HCT116 (cell line): ENCODE measurements at regions not wholly inside any gene's neighbourhood (a gene's known extent, or its start where the extent isn't known, plus 50 kb on each side); places are given as distances from the start of the nearest gene placed in this dataset.

ENCODE experiments used
- ATAC-seq: fragments of 200-7000 bp; cut with Tn5 transposase; 2 replicates; pipeline ENCODE4 v1.9.1; 2020; ENCODE audit warnings: mild to moderate bottlenecking, moderate library complexity
- BruUV-seq: library from RNA; stranded (reverse); fragments of 400-500 nt; replicated peaks from 2 replicates; lab custom pipeline; 2021; lab: Mats Ljungman, UMichigan
- CTCF ChIA-PET: fragments of 300-600 bp; sonication (Branson Sonifier 250); formaldehyde crosslinking; loops from one replicate; lab custom pipeline; 2021; ENCODE audit warnings: antibody characterized with exemption; lab: Charles Lee
- POLR2A ChIA-PET: fragments of 300-600, 350-600 bp; sonication (Branson Sonifier 250); formaldehyde crosslinking; loops from one replicate; lab custom pipeline; 2021; ENCODE audit warnings: antibody characterized with exemption; lab: Charles Lee
- RAD21 ChIA-PET, 2 experiments: fragments of 300-600 bp; sonication (Branson Sonifier 250); formaldehyde crosslinking; loops; one replicate each; lab custom pipeline; 2023; ENCODE audit warnings: low total read pairs in 2 of 2; ENCODE audit not compliant: uncharacterized antibody in 2 of 2, unreplicated experiment in 2 of 2, low non-redundant PET in 1 of 2; lab: Charles Lee
- DNase-seq: peaks from one replicate; pipeline ENCODE4 v3.0.0-alpha.2; 2010; ENCODE audit warnings: low read depth, low spot score
- H2AFZ ChIP-seq: fragments of 200-600 bp; shearing (Covaris generic), sonication (generic); 2 replicates; pipeline ENCODE4 v1.6.1; 2017; ENCODE audit warnings: low read depth, mixed run types, mixed read lengths, antibody characterized with exemption, low read length; ENCODE audit not compliant: poor library complexity, severe bottlenecking
- H3K27ac ChIP-seq: 2 replicates; pipeline ENCODE4 v1.5.1; 2012; ENCODE audit warnings: low read depth, low read length
- H3K27me3 ChIP-seq: fragments of 200-600 bp; sonication (generic); 2 replicates; pipeline ENCODE4 v1.6.1; 2016; ENCODE audit warnings: mixed run types, low read length, mixed read lengths; ENCODE audit not compliant: insufficient read depth
- H3K36me3 ChIP-seq, 2 experiments: fragments of 200-500 bp in 1 of 2; fragments of 200-600 bp in 1 of 2; sonication (Bioruptor generic) in 1 of 2; sonication (generic) in 1 of 2; 2 replicates each; pipeline versions ENCODE4 v1.5.1 to v1.6.1; 2014 to 2016; ENCODE audit warnings: low read length in 2 of 2, inconsistent platforms in 1 of 2, mixed read lengths in 1 of 2, mixed run types in 1 of 2; ENCODE audit not compliant: insufficient read depth in 2 of 2, control insufficient read depth in 1 of 2
- H3K4me1 ChIP-seq, 2 experiments: fragments of 200-600 bp in 1 of 2; sonication (generic) in 1 of 2; 2 replicates each; pipeline versions ENCODE4 v1.5.1 to v1.6.1; 2012 to 2017; ENCODE audit warnings: low read length in 2 of 2, inconsistent platforms in 1 of 2, mild to moderate bottlenecking in 1 of 2, mixed read lengths in 1 of 2, mixed run types in 1 of 2, moderate library complexity in 1 of 2; ENCODE audit not compliant: insufficient read depth in 2 of 2, control insufficient read depth in 1 of 2
- H3K4me2 ChIP-seq: fragments of 200-600 bp; sonication (generic); 2 replicates; pipeline ENCODE4 v1.6.1; 2017; ENCODE audit warnings: mixed run types, low read length, mixed read lengths
- H3K4me3 ChIP-seq, 2 experiments: fragments of 200-600 bp in 1 of 2; sonication (generic) in 1 of 2; replicated peaks in 1 of 2; 2 replicates each; pipeline ENCODE4 v1.5.1; 2011 to 2016; ENCODE audit warnings: low read length in 2 of 2, control low read depth in 1 of 2, low read depth in 1 of 2, mild to moderate bottlenecking in 1 of 2, mixed read lengths in 1 of 2, mixed run types in 1 of 2
- H3K79me2 ChIP-seq: fragments of 200-600 bp; sonication (generic); 2 replicates; pipeline ENCODE4 v1.6.1; 2017; ENCODE audit warnings: mild to moderate bottlenecking, mixed run types, low read length, moderate library complexity, mixed read lengths; ENCODE audit not compliant: insufficient read depth
- H3K9ac ChIP-seq: fragments of 200-600 bp; sonication (generic); 2 replicates; pipeline ENCODE4 v1.6.1; 2016; ENCODE audit warnings: low read length, mixed read lengths
- H3K9me2 ChIP-seq: fragments of 200-600 bp; sonication (generic), shearing (Covaris generic); 2 replicates; pipeline ENCODE4 v1.6.1; 2017; ENCODE audit warnings: mixed run types, mild to moderate bottlenecking, moderate library complexity; ENCODE audit not compliant: insufficient read depth
- H3K9me3 ChIP-seq, 2 experiments: fragments of 200-500 bp in 1 of 2; fragments of 200-600 bp in 1 of 2; sonication (Bioruptor generic) in 1 of 2; sonication (generic) in 1 of 2; 2 replicates each; pipeline ENCODE4 v1.6.1; 2014 to 2017; ENCODE audit warnings: low read length in 2 of 2, mixed read lengths in 2 of 2, inconsistent platforms in 1 of 2, low read depth in 1 of 2, mild to moderate bottlenecking in 1 of 2, mixed run types in 1 of 2, moderate library complexity in 1 of 2; ENCODE audit not compliant: control insufficient read depth in 1 of 2, insufficient read depth in 1 of 2
- H4K20me1 ChIP-seq: fragments of 200-600 bp; sonication (generic), shearing (Covaris generic); 2 replicates; pipeline ENCODE4 v1.6.1; 2017; ENCODE audit warnings: mixed run types, mild to moderate bottlenecking, moderate library complexity; ENCODE audit not compliant: insufficient read depth
- CBX3 ChIP-seq: IDR thresholded peaks from 2 replicates; pipeline ENCODE4 v1.6.1; 2012; ENCODE audit warnings: low read depth
- CEBPB ChIP-seq: IDR thresholded peaks from 2 replicates; pipeline ENCODE4 v1.6.1; 2012; ENCODE audit warnings: low read depth
- EGR1 ChIP-seq: IDR thresholded peaks from 2 replicates; pipeline ENCODE4 v1.6.1; 2012; ENCODE audit warnings: low read depth
- EZH2 ChIP-seq: fragments of 200-600 bp; sonication (generic); IDR thresholded peaks from 2 replicates; pipeline ENCODE4 v1.6.1; 2017; ENCODE audit warnings: antibody characterized with exemption, mixed run types
- JUND ChIP-seq: IDR thresholded peaks from 2 replicates; pipeline ENCODE4 v1.6.1; 2012
- POLR2A ChIP-seq: IDR thresholded peaks from 2 replicates; pipeline ENCODE4 v1.7.0; 2011; ENCODE audit warnings: borderline replicate concordance; ENCODE audit not compliant: insufficient read depth, insufficient read length; ENCODE audit errors: extremely low read depth
- SIN3A ChIP-seq: IDR thresholded peaks from 2 replicates; pipeline ENCODE4 v1.6.1; 2012; ENCODE audit warnings: low read depth
- SRF ChIP-seq: IDR thresholded peaks from 2 replicates; pipeline ENCODE4 v1.6.1; 2012; ENCODE audit warnings: low read depth
- TCF7L2 ChIP-seq: IDR thresholded peaks from 2 replicates; pipeline ENCODE4 v1.7.0; 2011; ENCODE audit warnings: borderline replicate concordance, inconsistent platforms; ENCODE audit not compliant: insufficient read depth, insufficient read length; ENCODE audit errors: extremely low read depth
- YY1 ChIP-seq: IDR thresholded peaks from 2 replicates; pipeline ENCODE4 v1.6.1; 2011; ENCODE audit warnings: low read length, low read depth, moderate library complexity, mild to moderate bottlenecking; ENCODE audit not compliant: insufficient replicate concordance; ENCODE audit errors: extremely low read depth
- ZFX ChIP-seq: fragments of 450-650 bp; IDR thresholded peaks from 2 replicates; pipeline ENCODE4 v1.6.1; 2017
- ZNF274 ChIP-seq: fragments of 200-500 bp; sonication (Bioruptor generic); IDR thresholded peaks from 2 replicates; pipeline ENCODE4 v1.6.1; 2014; ENCODE audit warnings: mild to moderate bottlenecking, low read depth, low read length, inconsistent platforms
- intact Hi-C: fragments of 100-400 bp; cut with micrococcal nuclease; formaldehyde crosslinking; loops from 2 replicates; pipeline ENCODE4 v1.10.0; 2022
- TF ChIP-seq, protein P1 (sequence below), 3 experiments: fragments of 200-600 bp in 1 of 3; sonication (generic) in 1 of 3; IDR thresholded peaks in 2 of 3; conservative IDR thresholded peaks in 1 of 3; 2 replicates each; pipeline ENCODE4 v1.5.1; 2012 to 2017; ENCODE audit warnings: low read depth in 2 of 3, low read length in 2 of 3, antibody characterized with exemption in 1 of 3, borderline replicate concordance in 1 of 3, control low read depth in 1 of 3, mild to moderate bottlenecking in 1 of 3, mixed read lengths in 1 of 3, mixed run types in 1 of 3, moderate library complexity in 1 of 3; ENCODE audit not compliant: insufficient read depth in 1 of 3
- TF ChIP-seq, protein P2 (sequence below): IDR thresholded peaks from 2 replicates; pipeline ENCODE4 v1.6.1; 2012
- TF ChIP-seq, protein P3 (sequence below): IDR thresholded peaks from 2 replicates; pipeline ENCODE4 v1.6.1; 2012

DNA sequence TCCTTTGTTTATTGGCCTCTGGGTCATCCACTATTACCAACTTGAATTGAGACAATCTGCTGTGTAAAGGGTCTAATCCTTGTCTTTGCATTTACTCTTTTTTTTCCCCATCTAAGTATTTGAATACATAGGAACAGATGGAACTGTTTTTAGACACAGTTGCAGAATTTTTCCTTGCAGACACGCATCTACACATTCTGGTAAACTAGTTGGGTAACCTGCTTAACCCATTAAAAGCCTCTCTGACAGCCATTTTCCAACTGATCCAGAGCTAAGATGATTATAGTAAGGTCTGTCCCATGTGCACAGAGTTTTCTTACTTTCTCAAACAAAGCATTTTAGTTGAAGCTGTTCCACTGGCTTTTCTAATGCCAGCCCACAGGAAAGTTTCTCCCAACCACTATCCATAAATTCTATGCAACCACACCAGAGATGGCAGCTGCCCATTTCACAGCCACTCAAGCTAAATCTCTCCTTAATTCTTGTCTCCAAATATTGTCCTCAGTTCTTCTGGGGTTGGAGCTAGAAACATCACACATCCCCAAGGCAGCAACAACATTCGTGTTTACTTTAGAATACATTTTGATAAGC lies 492.1 kb downstream of the MAFB start:
- H3K36me3 ChIP-seq = no peaks in the 10 kb centered on the region
- no peaks in the 10 kb centered on the region for H3K27me3 ChIP-seq
- ChIA-PET CTCF (no interaction called here), RAD21 (no interaction called here), POLR2A (no interaction called here)
- intact Hi-C loops = no loop called here
- DNase-seq = no peak
- TF ChIP-seq SIN3A (no peak), YY1 (no peak), EZH2 (no peak), EGR1 (no peak), POLR2A (no peak), JUND (no peak), ZNF274 (no peak), SRF (no peak), TCF7L2 (no peak), CEBPB (no peak), CBX3 (no peak), ZFX (no peak)
- TF ChIP-seq, protein P1, sequence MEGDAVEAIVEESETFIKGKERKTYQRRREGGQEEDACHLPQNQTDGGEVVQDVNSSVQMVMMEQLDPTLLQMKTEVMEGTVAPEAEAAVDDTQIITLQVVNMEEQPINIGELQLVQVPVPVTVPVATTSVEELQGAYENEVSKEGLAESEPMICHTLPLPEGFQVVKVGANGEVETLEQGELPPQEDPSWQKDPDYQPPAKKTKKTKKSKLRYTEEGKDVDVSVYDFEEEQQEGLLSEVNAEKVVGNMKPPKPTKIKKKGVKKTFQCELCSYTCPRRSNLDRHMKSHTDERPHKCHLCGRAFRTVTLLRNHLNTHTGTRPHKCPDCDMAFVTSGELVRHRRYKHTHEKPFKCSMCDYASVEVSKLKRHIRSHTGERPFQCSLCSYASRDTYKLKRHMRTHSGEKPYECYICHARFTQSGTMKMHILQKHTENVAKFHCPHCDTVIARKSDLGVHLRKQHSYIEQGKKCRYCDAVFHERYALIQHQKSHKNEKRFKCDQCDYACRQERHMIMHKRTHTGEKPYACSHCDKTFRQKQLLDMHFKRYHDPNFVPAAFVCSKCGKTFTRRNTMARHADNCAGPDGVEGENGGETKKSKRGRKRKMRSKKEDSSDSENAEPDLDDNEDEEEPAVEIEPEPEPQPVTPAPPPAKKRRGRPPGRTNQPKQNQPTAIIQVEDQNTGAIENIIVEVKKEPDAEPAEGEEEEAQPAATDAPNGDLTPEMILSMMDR (IDR thresholded peaks at IDR 0.05 in 2 of 3, conservative IDR thresholded peaks at IDR 0.05 in 1 of 3; ENCODE audit: borderline replicate concordance in 1 of 3, insufficient read depth in 1 of 3, low read depth in 2 of 3, low read length in 2 of 3) = no peak
- TF ChIP-seq, protein P2, sequence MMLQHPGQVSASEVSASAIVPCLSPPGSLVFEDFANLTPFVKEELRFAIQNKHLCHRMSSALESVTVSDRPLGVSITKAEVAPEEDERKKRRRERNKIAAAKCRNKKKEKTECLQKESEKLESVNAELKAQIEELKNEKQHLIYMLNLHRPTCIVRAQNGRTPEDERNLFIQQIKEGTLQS = no peak
- TF ChIP-seq, protein P3, sequence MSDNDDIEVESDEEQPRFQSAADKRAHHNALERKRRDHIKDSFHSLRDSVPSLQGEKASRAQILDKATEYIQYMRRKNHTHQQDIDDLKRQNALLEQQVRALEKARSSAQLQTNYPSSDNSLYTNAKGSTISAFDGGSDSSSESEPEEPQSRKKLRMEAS = no peak
- BruUV-seq = no TSS peak
- no peaks in the 10 kb centered on the region for H3K9me3 ChIP-seq
- H4K20me1 ChIP-seq = no peaks in the 10 kb centered on the region
- H3K79me2 ChIP-seq = no peaks in the 10 kb centered on the region
- H3K4me2 ChIP-seq = no peak overlapping the region
- H3K27ac ChIP-seq = no peak overlapping the region
- no peak overlapping the region for H3K9ac ChIP-seq
- H3K9me2 ChIP-seq = no peaks in the 10 kb centered on the region
- no peaks in the 10 kb centered on the region for H3K4me1 ChIP-seq
- H3K4me3 ChIP-seq = no peak overlapping the region
- H2AFZ ChIP-seq = no peak overlapping the region
- no peak for ATAC-seq
